HG03045 (cell line): ENCODE measurements at regions not wholly inside any gene's neighbourhood (a gene's known extent, or its start where the extent isn't known, plus 50 kb on each side); places are given as distances from the start of the nearest gene placed in this dataset.
A peak's percentile ranks its signal among the peaks of the same experiment; 100 is the strongest.

Experiments
- ATAC-seq: cut with Tn5 transposase; IDR thresholded peaks from one replicate; pipeline ENCODE4 v1.9.1; 2021; ENCODE audit warnings: mild to moderate bottlenecking, moderate library complexity; ENCODE audit not compliant: unreplicated experiment

- no peak for ATAC-seq
Observed at GRCh38 chr6:113512576-113512975, 344.6 kb upstream of the MARCKS start.

- no peak for ATAC-seq
Observed at GRCh38 chr6:113513086-113513485, 344.1 kb upstream of the MARCKS start.

- ATAC-seq: no peak
Observed at GRCh38 chr6:113522376-113522775, 334.8 kb upstream of the MARCKS start.

GRCh38 chr6:113524826-113525225, 332.3 kb upstream of the MARCKS start:
- ATAC-seq: no peak

- no peak for ATAC-seq
Observed at GRCh38 chr6:113526553-113526952, 330.6 kb upstream of the MARCKS start.

GRCh38 chr6:113526995-113527394, 330.1 kb upstream of the MARCKS start:
- ATAC-seq: no peak

GRCh38 chr6:113528111-113528510, 329.0 kb upstream of the MARCKS start:
- ATAC-seq: no peak

GRCh38 chr6:113529196-113529595, 327.9 kb upstream of the MARCKS start:
- ATAC-seq: no peak

- no peak for ATAC-seq
Observed at GRCh38 chr6:113529879-113530278, 327.3 kb upstream of the MARCKS start.

- no peak for ATAC-seq
Observed at GRCh38 chr6:113530769-113531168, 326.4 kb upstream of the MARCKS start.

- no peak for ATAC-seq
Observed at GRCh38 chr6:113539202-113539601, 317.9 kb upstream of the MARCKS start.

- no peak for ATAC-seq
Observed at GRCh38 chr6:113539623-113540022, 317.5 kb upstream of the MARCKS start.

GRCh38 chr6:113540466-113540865, 316.7 kb upstream of the MARCKS start:
- no peak for ATAC-seq

GRCh38 chr6:113551168-113551567, 306.0 kb upstream of the MARCKS start:
- no peak for ATAC-seq

- no peak for ATAC-seq
Observed at GRCh38 chr6:113556775-113557174, 300.4 kb upstream of the MARCKS start.

- ATAC-seq: no peak
Observed at GRCh38 chr6:113558431-113558830, 298.7 kb upstream of the MARCKS start.

GRCh38 chr6:113558966-113559365, 298.2 kb upstream of the MARCKS start:
- ATAC-seq: no peak

- no peak for ATAC-seq
Observed at GRCh38 chr6:113560376-113560775, 296.8 kb upstream of the MARCKS start.

GRCh38 chr6:113560908-113561307, 296.2 kb upstream of the MARCKS start:
- ATAC-seq: no peak

- ATAC-seq: no peak
Observed at GRCh38 chr6:113562248-113562647, 294.9 kb upstream of the MARCKS start.

GRCh38 chr6:113564371-113565171, 292.6 kb upstream of the MARCKS start:
- ATAC-seq: peak; percentile 91

GRCh38 chr6:113565306-113565705, 291.8 kb upstream of the MARCKS start:
- no peak for ATAC-seq

GRCh38 chr6:113570161-113570560, 287.0 kb upstream of the MARCKS start:
- no peak for ATAC-seq
